ENCODE measurements at regions not wholly inside any gene's neighbourhood (a gene's known extent, or its start where the extent isn't known, plus 50 kb on each side); places are given as distances from the start of the nearest gene placed in this dataset.
A peak's percentile ranks its signal among the peaks of the same experiment; 100 is the strongest.

- DNase-seq (ENCODE audit: low spot score), result no peak
- in situ Hi-C loops (cut with HindIII; ENCODE audit: low sequenced_read_pairs), result no loop called here
These were observed 2056.4 kb downstream of the PCDH7 start for GRCh38 chr4:32776435-32777203.

- DNase-seq (ENCODE audit: low spot score), result no peak
- in situ Hi-C loops (cut with HindIII; ENCODE audit: low sequenced_read_pairs), result no loop called here
These were observed 2057.9 kb downstream of the PCDH7 start for GRCh38 chr4:32778025-32778424.

GRCh38 chr4:32778938-32779337 lies 2058.8 kb downstream of the PCDH7 start:
- DNase-seq (ENCODE audit: low spot score), result no peak
- in situ Hi-C loops (cut with HindIII; ENCODE audit: low sequenced_read_pairs), result no loop called here

GRCh38 chr4:32789026-32789608 lies 2068.9 kb downstream of the PCDH7 start:
- in situ Hi-C loops (cut with HindIII; ENCODE audit: low sequenced_read_pairs), result no loop called here
- peak; percentile 18 for DNase-seq (ENCODE audit: low spot score)

- in situ Hi-C loops (cut with HindIII; ENCODE audit: low sequenced_read_pairs), result no loop called here
- DNase-seq (ENCODE audit: low spot score), result no peak
These were observed 2070.6 kb downstream of the PCDH7 start for GRCh38 chr4:32790803-32791202.

- peak; percentile 84 for DNase-seq (ENCODE audit: low spot score)
- in situ Hi-C loops (cut with HindIII; ENCODE audit: low sequenced_read_pairs), result no loop called here
These were observed 2078.4 kb downstream of the PCDH7 start for GRCh38 chr4:32798471-32799159.

- no peak for DNase-seq (ENCODE audit: low spot score)
- in situ Hi-C loops (cut with HindIII; ENCODE audit: low sequenced_read_pairs), result no loop called here
These were observed 2104.2 kb downstream of the PCDH7 start for GRCh38 chr4:32824336-32824735.

GRCh38 chr4:32826169-32826568 lies 2106.0 kb downstream of the PCDH7 start:
- no peak for DNase-seq (ENCODE audit: low spot score)
- in situ Hi-C loops (cut with HindIII; ENCODE audit: low sequenced_read_pairs), result no loop called here

GRCh38 chr4:32830160-32830559 lies 2110.0 kb downstream of the PCDH7 start:
- in situ Hi-C loops (cut with HindIII; ENCODE audit: low sequenced_read_pairs), result no loop called here
- no peak for DNase-seq (ENCODE audit: low spot score)

GRCh38 chr4:32831104-32831503 lies 2110.9 kb downstream of the PCDH7 start:
- no peak for DNase-seq (ENCODE audit: low spot score)
- in situ Hi-C loops (cut with HindIII; ENCODE audit: low sequenced_read_pairs), result no loop called here

GRCh38 chr4:32840461-32841189 lies 2120.5 kb downstream of the PCDH7 start:
- no peak for DNase-seq (ENCODE audit: low spot score)
- in situ Hi-C loops (cut with HindIII; ENCODE audit: low sequenced_read_pairs), result no loop called here

GRCh38 chr4:32841217-32841616 lies 2121.0 kb downstream of the PCDH7 start:
- no peak for DNase-seq (ENCODE audit: low spot score)
- in situ Hi-C loops (cut with HindIII; ENCODE audit: low sequenced_read_pairs), result no loop called here

- in situ Hi-C loops (cut with HindIII; ENCODE audit: low sequenced_read_pairs), result no loop called here
- DNase-seq (ENCODE audit: low spot score), result no peak
These were observed 2127.3 kb downstream of the PCDH7 start for GRCh38 chr4:32847461-32847860.

GRCh38 chr4:32855622-32856021 lies 2135.5 kb downstream of the PCDH7 start:
- in situ Hi-C loops (cut with HindIII; ENCODE audit: low sequenced_read_pairs), result no loop called here

GRCh38 chr4:32858361-32858760 lies 2138.2 kb downstream of the PCDH7 start:
- in situ Hi-C loops (cut with HindIII; ENCODE audit: low sequenced_read_pairs), result no loop called here
- DNase-seq (ENCODE audit: low spot score), result no peak

More at GRCh38 chr4:32855622-32856021, 2135.5 kb downstream of the PCDH7 start:
- DNase-seq (ENCODE audit: low spot score), result no peak

GRCh38 chr4:32858971-32859370 lies 2138.8 kb downstream of the PCDH7 start:
- no peak for DNase-seq (ENCODE audit: low spot score)
- in situ Hi-C loops (cut with HindIII; ENCODE audit: low sequenced_read_pairs), result no loop called here

- in situ Hi-C loops (cut with HindIII; ENCODE audit: low sequenced_read_pairs), result no loop called here
These were observed 2144.7 kb downstream of the PCDH7 start for GRCh38 chr4:32864713-32865351.

GRCh38 chr4:32876546-32876945 lies 2156.4 kb downstream of the PCDH7 start:
- in situ Hi-C loops (cut with HindIII; ENCODE audit: low sequenced_read_pairs), result no loop called here
- no peak for DNase-seq (ENCODE audit: low spot score)

More at GRCh38 chr4:32864713-32865351, 2144.7 kb downstream of the PCDH7 start:
- DNase-seq (ENCODE audit: low spot score), result no peak

GRCh38 chr4:32879913-32880312 lies 2159.7 kb downstream of the PCDH7 start:
- no peak for DNase-seq (ENCODE audit: low spot score)
- in situ Hi-C loops (cut with HindIII; ENCODE audit: low sequenced_read_pairs), result no loop called here

Measured in G401 (cell line).